ENCODE measurements at regions not wholly inside any gene's neighbourhood (a gene's known extent, or its start where the extent isn't known, plus 50 kb on each side); places are given as distances from the start of the nearest gene placed in this dataset.

GRCh38 chr11:86874304-86875056 is 74.1 kb downstream of the PRSS23 start:
- no peak for TF ChIP-seq CTCF (conservative IDR thresholded peaks at IDR 0.05; ENCODE audit: low read depth, low read length)
- TF ChIP-seq EZH2 (IDR thresholded peaks at IDR 0.05; ENCODE audit: borderline replicate concordance, low read depth, low read length, poor library complexity, severe bottlenecking): no peak
